Glutamatergic neuron (in vitro differentiated cells): ENCODE measurements at regions not wholly inside any gene's neighbourhood (a gene's known extent, or its start where the extent isn't known, plus 50 kb on each side); places are given as distances from the start of the nearest gene placed in this dataset.

ENCODE experiments used
- DNase-seq: peaks from one replicate; pipeline ENCODE4 v3.0.0; 2022
- H3K27ac Mint-ChIP-seq: one replicate; pipeline ENCODE4 v1.8.0; 2020; ENCODE audit warnings: mild to moderate bottlenecking, mixed read lengths, inconsistent platforms; ENCODE audit not compliant: unreplicated experiment
- H3K27me3 Mint-ChIP-seq: one replicate; pipeline ENCODE4 v1.8.0; 2020; ENCODE audit warnings: mild to moderate bottlenecking, moderate library complexity, mixed read lengths, inconsistent platforms; ENCODE audit not compliant: unreplicated experiment
- H3K36me3 Mint-ChIP-seq: one replicate; pipeline ENCODE4 v1.8.0; 2020; ENCODE audit warnings: mild to moderate bottlenecking, mixed read lengths, inconsistent platforms; ENCODE audit not compliant: unreplicated experiment
- H3K4me1 Mint-ChIP-seq: one replicate; pipeline ENCODE4 v1.8.0; 2020; ENCODE audit warnings: mild to moderate bottlenecking, low read depth, mixed read lengths, inconsistent platforms; ENCODE audit not compliant: unreplicated experiment
- H3K4me3 Mint-ChIP-seq: one replicate; pipeline ENCODE4 v1.8.0; 2020; ENCODE audit warnings: mild to moderate bottlenecking, mixed read lengths, inconsistent platforms; ENCODE audit not compliant: unreplicated experiment
- H3K9me3 Mint-ChIP-seq: one replicate; pipeline ENCODE4 v1.8.0; 2020; ENCODE audit warnings: mild to moderate bottlenecking, moderate library complexity, mixed read lengths, inconsistent platforms; ENCODE audit not compliant: unreplicated experiment
- CTCF ChIP-seq: fragments of 200-600 bp; sonication (generic); IDR thresholded peaks from one replicate; pipeline ENCODE4 v1.5.0; 2021; ENCODE audit not compliant: partially characterized antibody, unreplicated experiment

GRCh38 chr19:29119590-29119989 lies 93.4 kb downstream of the UQCRFS1 start:
- peak; percentile 44 for DNase-seq
- Mint-ChIP-seq H3K27me3 (peaks cover 26% of the 10 kb centered on the region), H3K9me3 (peaks cover 29% of the 10 kb centered on the region), H3K27ac (peak overlapping the region; percentile 99), H3K36me3 (peaks cover 14% of the 10 kb centered on the region), H3K4me1 (peaks cover 31% of the 10 kb centered on the region), H3K4me3 (peak overlapping the region; percentile 67)
- TF ChIP-seq CTCF: peak; percentile 43

GRCh38 chr19:29118389-29118788 lies 94.6 kb downstream of the UQCRFS1 start:
- Mint-ChIP-seq H3K4me3 (no peak overlapping the region), H3K27ac (peak overlapping the region; percentile 24), H3K9me3 (peaks cover 26% of the 10 kb centered on the region), H3K36me3 (peaks cover 8% of the 10 kb centered on the region), H3K4me1 (peaks cover 31% of the 10 kb centered on the region), H3K27me3 (peaks cover 29% of the 10 kb centered on the region)
- no peak for DNase-seq
- TF ChIP-seq CTCF: no peak

GRCh38 chr19:29117926-29118325 lies 95.0 kb downstream of the UQCRFS1 start:
- peaks cover 31% of the 10 kb centered on the region for H3K4me1 Mint-ChIP-seq
- peaks cover 6% of the 10 kb centered on the region for H3K36me3 Mint-ChIP-seq
- peaks cover 25% of the 10 kb centered on the region for H3K9me3 Mint-ChIP-seq
- TF ChIP-seq CTCF: no peak
- no peak for DNase-seq
- H3K27ac Mint-ChIP-seq: peak overlapping the region; percentile 24
- H3K27me3 Mint-ChIP-seq: peaks cover 28% of the 10 kb centered on the region
- H3K4me3 Mint-ChIP-seq: no peak overlapping the region

- no peak overlapping the region for H3K27ac Mint-ChIP-seq
- TF ChIP-seq CTCF: no peak
Observed at GRCh38 chr19:29115181-29115580, 97.8 kb downstream of the UQCRFS1 start.

GRCh38 chr19:29113838-29114237 lies 99.1 kb downstream of the UQCRFS1 start:
- no peak for DNase-seq
- Mint-ChIP-seq H3K9me3 (peaks cover 10% of the 10 kb centered on the region), H3K4me1 (peaks cover 7% of the 10 kb centered on the region)

More at GRCh38 chr19:29115181-29115580, 97.8 kb downstream of the UQCRFS1 start:
- H3K4me3 Mint-ChIP-seq: no peak overlapping the region
- DNase-seq: no peak
- H3K36me3 Mint-ChIP-seq: no peaks in the 10 kb centered on the region
- H3K9me3 Mint-ChIP-seq: peaks cover 15% of the 10 kb centered on the region
- peaks cover 19% of the 10 kb centered on the region for H3K27me3 Mint-ChIP-seq
- peaks cover 17% of the 10 kb centered on the region for H3K4me1 Mint-ChIP-seq

More at GRCh38 chr19:29113838-29114237, 99.1 kb downstream of the UQCRFS1 start:
- H3K27ac Mint-ChIP-seq: no peak overlapping the region
- no peaks in the 10 kb centered on the region for H3K36me3 Mint-ChIP-seq
- peaks cover 12% of the 10 kb centered on the region for H3K27me3 Mint-ChIP-seq
- no peak overlapping the region for H3K4me3 Mint-ChIP-seq
- no peak for TF ChIP-seq CTCF
